DND-41 (cell line): ENCODE measurements at regions not wholly inside any gene's neighbourhood (a gene's known extent, or its start where the extent isn't known, plus 50 kb on each side); places are given as distances from the start of the nearest gene placed in this dataset.

Experiments used
- EZH2 ChIP-seq: IDR thresholded peaks from 3 replicates; pipeline ENCODE4 v1.6.1; 2012; ENCODE audit warnings: borderline replicate concordance, low read depth, mild to moderate bottlenecking, moderate library complexity, low read length, inconsistent platforms; ENCODE audit not compliant: severe bottlenecking
- TF ChIP-seq, protein P1 (sequence below): IDR thresholded peaks from 2 replicates; pipeline ENCODE4 v1.5.1; 2012; ENCODE audit warnings: borderline replicate concordance, low read length, moderate library complexity, mild to moderate bottlenecking; ENCODE audit not compliant: poor library complexity, severe bottlenecking; ENCODE audit errors: extremely low read depth

DNA sequence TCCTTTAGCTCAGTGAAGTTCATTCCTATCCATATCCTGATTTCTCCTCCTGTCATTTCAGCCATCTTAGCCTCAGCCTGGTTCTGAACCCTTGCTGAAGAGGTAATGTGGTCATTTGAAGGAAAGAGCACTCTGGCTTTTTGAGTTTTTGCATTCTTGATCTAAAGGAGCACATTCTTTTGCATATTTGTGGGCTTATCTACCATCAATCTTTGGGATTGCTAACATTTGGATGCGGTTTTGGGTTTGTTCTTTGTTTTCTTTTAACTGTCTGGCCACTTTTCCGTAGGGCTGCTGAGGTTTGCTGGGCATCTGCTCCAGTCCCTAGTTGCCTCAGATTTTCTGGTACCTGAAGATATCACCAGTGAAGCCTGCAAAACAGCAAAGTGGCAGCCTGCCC, 238.3 kb downstream of the EPM2A start:
- TF ChIP-seq EZH2, result no peak
- TF ChIP-seq, protein P1, sequence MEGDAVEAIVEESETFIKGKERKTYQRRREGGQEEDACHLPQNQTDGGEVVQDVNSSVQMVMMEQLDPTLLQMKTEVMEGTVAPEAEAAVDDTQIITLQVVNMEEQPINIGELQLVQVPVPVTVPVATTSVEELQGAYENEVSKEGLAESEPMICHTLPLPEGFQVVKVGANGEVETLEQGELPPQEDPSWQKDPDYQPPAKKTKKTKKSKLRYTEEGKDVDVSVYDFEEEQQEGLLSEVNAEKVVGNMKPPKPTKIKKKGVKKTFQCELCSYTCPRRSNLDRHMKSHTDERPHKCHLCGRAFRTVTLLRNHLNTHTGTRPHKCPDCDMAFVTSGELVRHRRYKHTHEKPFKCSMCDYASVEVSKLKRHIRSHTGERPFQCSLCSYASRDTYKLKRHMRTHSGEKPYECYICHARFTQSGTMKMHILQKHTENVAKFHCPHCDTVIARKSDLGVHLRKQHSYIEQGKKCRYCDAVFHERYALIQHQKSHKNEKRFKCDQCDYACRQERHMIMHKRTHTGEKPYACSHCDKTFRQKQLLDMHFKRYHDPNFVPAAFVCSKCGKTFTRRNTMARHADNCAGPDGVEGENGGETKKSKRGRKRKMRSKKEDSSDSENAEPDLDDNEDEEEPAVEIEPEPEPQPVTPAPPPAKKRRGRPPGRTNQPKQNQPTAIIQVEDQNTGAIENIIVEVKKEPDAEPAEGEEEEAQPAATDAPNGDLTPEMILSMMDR, result no peak
